Lower lobe of right lung (tissue), 2 donors: ENCODE measurements at regions not wholly inside any gene's neighbourhood (a gene's known extent, or its start where the extent isn't known, plus 50 kb on each side); places are given as distances from the start of the nearest gene placed in this dataset.
"Not testable (repeated sequence)": the region's sequence is repeated elsewhere in the genome, so short reads cannot be mapped to it uniquely, and the experiment has no call there.

Experiments used
- ATAC-seq, 2 donors: fragments of 200-7000 bp; cut with Tn5 transposase; one replicate each; pipeline ENCODE4 v1.9.1; 2020 to 2022; ENCODE audit warnings: mild to moderate bottlenecking in 2 of 2, moderate library complexity in 2 of 2
- DNase-seq: peaks from one replicate; pipeline ENCODE4 v3.0.0-alpha.2; 2020
- H3K27ac ChIP-seq: fragments of 200-600 bp; one replicate; pipeline ENCODE4 v1.8.0; 2022
- H3K27me3 ChIP-seq: fragments of 200-600 bp; one replicate; pipeline ENCODE4 v1.8.0; 2022; ENCODE audit warnings: low read depth
- H3K36me3 ChIP-seq: fragments of 200-600 bp; one replicate; pipeline ENCODE4 v1.8.0; 2022; ENCODE audit warnings: mild to moderate bottlenecking
- H3K4me1 ChIP-seq: fragments of 200-600 bp; one replicate; pipeline ENCODE4 v1.8.0; 2022
- H3K4me3 ChIP-seq: fragments of 200-600 bp; one replicate; pipeline ENCODE4 v1.8.0; 2022; ENCODE audit warnings: mild to moderate bottlenecking
- H3K9me3 ChIP-seq: fragments of 200-600 bp; one replicate; pipeline ENCODE4 v1.8.0; 2022
- CTCF ChIP-seq: fragments of 200-600 bp; IDR thresholded peaks from one replicate; pipeline ENCODE4 v1.8.0; 2022; ENCODE audit warnings: antibody characterized with exemption, mild to moderate bottlenecking
- intact Hi-C: fragments of 100-400 bp; cut with DNase I; formaldehyde crosslinking; loops from one replicate; pipeline ENCODE4 v1.11.0; 2022
- donor health status: DM: no; HTN: yes; CAD: no; lungs with severe emphysema.

- H3K9me3 ChIP-seq, H3K27me3 ChIP-seq, ATAC-seq, H3K4me3 ChIP-seq, H3K27ac ChIP-seq, DNase-seq, H3K4me1 ChIP-seq, H3K36me3 ChIP-seq, intact Hi-C loops: not testable (repeated sequence)
- peak; percentile 37 for TF ChIP-seq CTCF
Observed at GRCh38 chr11:67859513-67860161, 144.3 kb downstream of the UNC93B1 start.

DNA sequence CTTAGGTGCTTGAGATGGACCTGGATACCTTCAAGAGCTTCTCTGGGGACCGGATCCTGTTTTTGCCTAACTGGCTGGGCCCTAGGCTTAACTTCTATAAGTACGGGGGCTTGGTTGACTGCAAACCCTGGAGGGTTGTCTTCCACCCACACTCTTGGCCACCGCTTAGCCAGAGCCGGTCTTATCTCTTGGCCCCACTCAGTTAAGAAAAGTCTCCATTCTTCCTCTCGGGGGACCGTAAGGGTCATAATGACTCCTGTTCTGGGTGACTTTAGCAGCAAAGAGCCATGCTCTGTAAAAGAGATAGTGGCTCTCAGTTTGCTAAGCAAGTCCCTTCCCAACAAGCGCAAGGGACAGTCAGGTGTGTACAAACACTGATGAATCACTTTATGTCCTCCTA is 153.2 kb downstream of the UNC93B1 start:
- intact Hi-C loops, H3K27me3 ChIP-seq, H3K36me3 ChIP-seq, ATAC-seq, DNase-seq, H3K4me1 ChIP-seq, H3K9me3 ChIP-seq, H3K27ac ChIP-seq, H3K4me3 ChIP-seq: not testable (repeated sequence)

DNA sequence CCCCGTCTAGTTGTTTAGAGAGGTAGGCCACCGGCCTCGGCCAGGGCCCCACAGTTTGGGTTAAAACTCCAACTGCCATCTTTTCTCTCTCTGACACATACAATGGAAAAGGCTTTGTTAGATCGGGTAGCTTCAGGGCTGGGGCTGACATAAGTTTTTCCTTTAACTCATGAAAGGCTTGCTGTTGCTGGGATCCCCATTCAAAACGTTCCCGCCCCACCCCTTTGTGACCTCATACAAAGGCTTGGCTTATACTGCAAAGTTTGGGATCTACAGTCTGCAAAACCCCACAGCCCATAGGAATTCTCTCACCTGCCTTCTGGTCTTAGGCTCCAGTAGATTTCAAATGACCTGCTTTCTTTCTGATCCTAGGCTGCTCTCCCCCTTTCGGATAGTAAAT is 154.1 kb downstream of the UNC93B1 start:
- H3K9me3 ChIP-seq, H3K4me3 ChIP-seq, intact Hi-C loops, DNase-seq, ATAC-seq, H3K27me3 ChIP-seq, H3K36me3 ChIP-seq, H3K4me1 ChIP-seq: not testable (repeated sequence)
- H3K27ac ChIP-seq = peak overlapping the region; percentile 83

DNA sequence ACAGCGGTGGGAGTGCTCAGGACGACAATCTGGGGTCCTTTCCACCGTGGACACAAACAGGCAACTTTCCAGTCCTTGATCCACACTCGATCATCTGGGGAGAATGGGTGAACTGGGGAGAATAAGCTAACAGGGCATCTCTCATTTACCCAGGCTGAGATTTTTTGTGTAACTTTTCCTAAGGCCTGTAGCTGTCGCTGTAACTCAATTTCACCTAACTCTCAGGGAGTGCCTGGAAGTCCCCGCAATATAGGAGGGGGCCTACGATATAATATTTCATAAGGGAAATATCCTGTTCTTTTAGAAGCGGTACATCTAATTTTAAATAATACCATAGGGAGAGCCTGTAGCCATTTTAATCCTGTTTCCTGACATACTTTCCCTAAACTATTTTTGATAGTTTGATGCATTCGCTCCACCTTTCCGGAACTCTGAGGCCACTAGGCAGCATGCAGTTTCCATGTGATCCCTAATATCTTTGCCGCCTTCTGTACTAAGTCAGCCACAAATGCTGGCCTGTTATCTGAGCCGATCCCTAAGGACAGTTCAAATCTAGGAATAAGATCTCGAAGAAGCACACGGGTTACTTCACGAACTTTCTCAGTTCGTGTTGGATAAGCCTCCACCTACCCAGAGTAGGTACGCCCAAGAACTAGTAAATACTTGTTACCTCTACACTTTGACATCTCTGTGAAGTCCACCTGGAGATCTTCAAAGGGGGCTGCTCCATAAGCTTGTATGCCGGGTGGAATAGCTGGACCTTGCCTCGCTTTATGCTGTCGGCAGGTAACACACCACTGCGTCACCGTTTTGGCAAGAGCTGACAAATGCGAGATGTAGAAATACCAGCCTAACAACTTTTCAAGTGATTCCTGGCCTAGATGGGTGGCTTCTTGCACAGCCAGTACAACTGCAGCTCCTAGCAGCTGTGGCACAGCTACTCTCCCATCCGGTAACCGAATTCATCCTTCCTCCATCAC is 155.7 kb downstream of the UNC93B1 start:
- ATAC-seq, H3K36me3 ChIP-seq, H3K9me3 ChIP-seq, intact Hi-C loops, DNase-seq, H3K27me3 ChIP-seq, H3K4me1 ChIP-seq: not testable (repeated sequence)
- TF ChIP-seq CTCF = peak; percentile 27
- Histone ChIP-seq H3K4me3 (peak overlapping the region; percentile 46), H3K27ac (peak overlapping the region; percentile 83)

GRCh38 chr11:67846303-67846702 is 157.6 kb downstream of the UNC93B1 start:
- H3K27ac ChIP-seq, intact Hi-C loops, H3K27me3 ChIP-seq, H3K36me3 ChIP-seq, ATAC-seq, H3K4me3 ChIP-seq, H3K4me1 ChIP-seq, H3K9me3 ChIP-seq, DNase-seq: not testable (repeated sequence)

DNA sequence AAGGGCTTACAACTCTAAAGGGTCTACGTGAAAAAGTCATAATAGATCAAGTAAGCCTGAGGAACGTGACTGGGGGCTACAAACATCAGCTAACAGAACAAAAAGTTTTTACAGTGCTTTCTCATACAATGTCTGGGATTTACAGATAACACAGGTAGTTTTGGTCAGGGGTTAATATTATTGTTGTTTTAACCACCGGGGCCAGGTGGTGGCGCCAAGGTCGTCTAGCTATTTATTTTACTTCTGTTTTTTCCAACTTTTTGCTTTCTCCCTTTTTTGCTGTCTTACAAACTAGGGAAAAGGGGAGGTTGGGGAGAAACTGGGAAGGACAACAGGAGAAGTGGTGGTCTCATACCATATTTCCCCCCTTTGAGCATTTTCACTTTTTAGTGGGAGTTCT is 158.6 kb downstream of the UNC93B1 start:
- H3K27ac ChIP-seq, H3K4me1 ChIP-seq, H3K4me3 ChIP-seq, H3K9me3 ChIP-seq, DNase-seq, H3K36me3 ChIP-seq, H3K27me3 ChIP-seq, intact Hi-C loops, ATAC-seq: not testable (repeated sequence)

DNA sequence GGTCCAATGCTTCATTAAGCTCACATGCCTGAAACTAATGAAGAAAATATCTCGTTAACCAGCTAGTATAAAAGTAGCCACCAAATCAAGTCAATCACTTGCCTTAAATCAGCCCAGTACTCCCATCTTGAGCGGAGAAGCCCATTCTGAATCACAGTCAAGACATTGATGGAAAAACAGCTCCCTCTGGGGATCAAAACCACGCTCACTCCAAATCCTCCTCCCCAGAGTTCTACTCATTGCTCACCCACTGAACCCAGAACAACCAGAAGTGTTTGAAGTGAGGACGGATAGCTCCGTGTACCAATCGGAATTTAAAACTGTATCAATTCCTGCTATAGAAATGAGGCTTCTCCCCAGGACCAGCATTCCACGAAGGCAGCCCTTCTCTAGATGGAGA is 163.3 kb downstream of the UNC93B1 start:
- DNase-seq, H3K4me3 ChIP-seq, ATAC-seq, H3K36me3 ChIP-seq, intact Hi-C loops, H3K27ac ChIP-seq, H3K4me1 ChIP-seq, H3K27me3 ChIP-seq, H3K9me3 ChIP-seq: not testable (repeated sequence)

DNA sequence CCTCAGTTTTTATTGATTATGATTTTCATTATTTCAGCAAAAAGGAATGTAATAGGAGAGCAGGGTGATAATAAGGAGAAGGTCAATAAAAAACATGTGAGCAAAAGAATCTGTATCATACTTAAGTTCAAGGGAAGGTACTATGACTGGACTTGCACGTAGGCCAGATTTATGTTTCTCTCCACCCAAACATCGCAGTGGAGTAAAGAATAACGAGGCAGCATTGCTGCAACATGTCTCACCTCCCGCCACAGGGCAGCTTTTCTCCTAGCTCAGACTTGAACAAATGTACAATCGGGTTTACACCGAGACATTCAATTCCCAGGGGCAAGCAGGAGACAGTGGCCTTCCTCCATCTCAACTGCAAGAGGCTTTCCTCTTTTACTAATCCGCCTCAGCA is 155.7 kb upstream of the ALDH3B2 start:
- intact Hi-C loops, DNase-seq, H3K27me3 ChIP-seq, H3K4me1 ChIP-seq, ATAC-seq, H3K27ac ChIP-seq, H3K4me3 ChIP-seq, H3K36me3 ChIP-seq, H3K9me3 ChIP-seq: not testable (repeated sequence)

DNA sequence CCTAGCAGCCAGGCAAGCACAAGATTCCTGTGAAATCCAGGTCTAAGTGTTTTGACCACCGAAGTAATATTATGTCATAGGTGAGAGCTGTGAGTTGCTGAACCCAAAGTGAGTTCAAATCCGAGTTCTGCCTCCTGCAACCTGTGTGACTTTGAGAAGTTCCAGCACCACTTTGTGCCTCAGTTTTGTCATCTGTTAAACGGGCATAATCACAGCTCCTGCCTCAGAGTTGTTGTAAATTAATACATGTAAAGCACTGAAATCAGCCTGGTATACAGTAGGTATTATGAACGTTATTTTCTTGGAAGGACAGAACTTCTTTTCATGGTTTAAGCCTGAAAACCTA is 152.5 kb upstream of the ALDH3B2 start:
- not testable (repeated sequence) for H3K27ac ChIP-seq

DNA sequence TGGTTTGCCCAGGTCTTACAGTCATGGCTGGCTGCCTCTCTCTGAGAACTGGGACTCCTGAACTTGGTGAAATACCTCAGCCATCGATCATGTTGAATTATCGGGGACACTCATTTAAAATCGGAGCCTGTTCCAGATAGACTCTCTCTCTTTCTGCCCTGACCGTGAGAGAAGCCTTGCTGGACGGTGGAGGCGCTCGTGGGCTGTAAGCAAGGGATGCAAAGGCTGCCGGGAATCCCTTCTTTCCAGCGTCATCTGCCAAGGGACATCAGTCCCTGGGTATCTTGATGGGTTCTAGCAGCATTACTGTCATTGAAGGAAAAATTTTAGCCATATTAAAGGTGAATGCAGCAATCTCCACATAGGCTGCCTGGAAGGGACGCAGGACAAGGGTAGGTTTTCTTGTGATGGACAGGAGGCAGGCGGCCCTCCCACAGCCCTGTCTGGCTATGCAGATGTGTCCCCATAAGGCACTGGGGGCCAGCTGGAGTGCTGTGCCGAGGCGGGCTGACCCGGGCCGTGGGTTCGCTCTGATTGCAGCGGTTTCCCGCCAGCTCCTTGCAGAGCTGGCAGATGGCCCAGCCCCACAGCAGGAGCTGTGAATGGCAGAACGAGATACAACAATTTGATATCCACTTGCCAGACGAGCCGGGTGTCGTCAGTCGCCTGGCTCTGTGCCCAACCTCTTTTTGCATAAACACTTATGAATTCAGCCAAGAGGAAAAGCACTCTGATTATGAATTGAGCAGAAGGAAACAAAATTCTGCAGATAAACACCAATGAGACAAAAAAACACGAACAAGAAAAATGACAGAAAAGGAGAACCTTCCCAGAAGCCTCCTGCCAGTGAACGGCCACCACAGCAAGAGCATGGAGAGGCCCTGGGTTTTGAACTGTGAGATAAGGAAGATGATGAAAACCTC is 151.9 kb upstream of the ALDH3B2 start:
- H3K4me3 ChIP-seq, H3K36me3 ChIP-seq, H3K9me3 ChIP-seq, H3K4me1 ChIP-seq, H3K27me3 ChIP-seq, intact Hi-C loops, H3K27ac ChIP-seq, ATAC-seq: not testable (repeated sequence)
- DNase-seq = peak; percentile 72

More for the DNA sequence above, 152.5 kb upstream of the ALDH3B2 start:
- ATAC-seq, DNase-seq, intact Hi-C loops, H3K27me3 ChIP-seq, H3K9me3 ChIP-seq, H3K4me1 ChIP-seq, H3K4me3 ChIP-seq, H3K36me3 ChIP-seq: not testable (repeated sequence)

- DNase-seq, intact Hi-C loops: not testable (repeated sequence)
Observed at GRCh38 chr11:67824861-67825260, 150.4 kb upstream of the ALDH3B2 start.

More at GRCh38 chr11:67824861-67825260, 150.4 kb upstream of the ALDH3B2 start:
- H3K4me3 ChIP-seq, H3K27ac ChIP-seq, ATAC-seq, H3K27me3 ChIP-seq, H3K9me3 ChIP-seq, H3K4me1 ChIP-seq, H3K36me3 ChIP-seq: not testable (repeated sequence)
